ENCODE measurements at regions not wholly inside any gene's neighbourhood (a gene's known extent, or its start where the extent isn't known, plus 50 kb on each side); places are given as distances from the start of the nearest gene placed in this dataset.

DNA sequence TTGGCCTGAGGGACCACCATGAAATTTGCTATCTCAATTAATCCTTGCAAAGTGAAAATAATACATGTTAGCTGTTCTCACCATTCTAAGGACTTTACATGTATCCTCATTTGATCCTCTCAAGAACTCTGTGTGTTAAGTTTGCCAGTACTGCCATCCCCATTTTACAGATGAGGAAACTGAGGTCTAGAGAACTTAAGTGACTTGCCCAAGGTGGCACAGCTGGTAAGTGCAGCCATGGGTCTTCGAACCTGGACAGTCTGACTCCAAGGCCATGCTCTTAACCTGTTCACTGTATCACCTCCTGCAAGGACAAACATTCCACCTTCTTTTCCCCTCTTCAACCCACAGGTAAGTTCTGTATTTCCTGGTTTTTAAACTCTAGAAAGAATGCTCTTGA lies 85.3 kb upstream of the NFE2L3 start:
- FAIRE-seq (no peak), DNase-seq (ENCODE audit: insufficient read length, low spot score) (no peak)
- TF ChIP-seq, protein P1, sequence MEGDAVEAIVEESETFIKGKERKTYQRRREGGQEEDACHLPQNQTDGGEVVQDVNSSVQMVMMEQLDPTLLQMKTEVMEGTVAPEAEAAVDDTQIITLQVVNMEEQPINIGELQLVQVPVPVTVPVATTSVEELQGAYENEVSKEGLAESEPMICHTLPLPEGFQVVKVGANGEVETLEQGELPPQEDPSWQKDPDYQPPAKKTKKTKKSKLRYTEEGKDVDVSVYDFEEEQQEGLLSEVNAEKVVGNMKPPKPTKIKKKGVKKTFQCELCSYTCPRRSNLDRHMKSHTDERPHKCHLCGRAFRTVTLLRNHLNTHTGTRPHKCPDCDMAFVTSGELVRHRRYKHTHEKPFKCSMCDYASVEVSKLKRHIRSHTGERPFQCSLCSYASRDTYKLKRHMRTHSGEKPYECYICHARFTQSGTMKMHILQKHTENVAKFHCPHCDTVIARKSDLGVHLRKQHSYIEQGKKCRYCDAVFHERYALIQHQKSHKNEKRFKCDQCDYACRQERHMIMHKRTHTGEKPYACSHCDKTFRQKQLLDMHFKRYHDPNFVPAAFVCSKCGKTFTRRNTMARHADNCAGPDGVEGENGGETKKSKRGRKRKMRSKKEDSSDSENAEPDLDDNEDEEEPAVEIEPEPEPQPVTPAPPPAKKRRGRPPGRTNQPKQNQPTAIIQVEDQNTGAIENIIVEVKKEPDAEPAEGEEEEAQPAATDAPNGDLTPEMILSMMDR (IDR thresholded peaks at IDR 0.05; ENCODE audit: insufficient read depth, missing control alignments) = no peak

DNA sequence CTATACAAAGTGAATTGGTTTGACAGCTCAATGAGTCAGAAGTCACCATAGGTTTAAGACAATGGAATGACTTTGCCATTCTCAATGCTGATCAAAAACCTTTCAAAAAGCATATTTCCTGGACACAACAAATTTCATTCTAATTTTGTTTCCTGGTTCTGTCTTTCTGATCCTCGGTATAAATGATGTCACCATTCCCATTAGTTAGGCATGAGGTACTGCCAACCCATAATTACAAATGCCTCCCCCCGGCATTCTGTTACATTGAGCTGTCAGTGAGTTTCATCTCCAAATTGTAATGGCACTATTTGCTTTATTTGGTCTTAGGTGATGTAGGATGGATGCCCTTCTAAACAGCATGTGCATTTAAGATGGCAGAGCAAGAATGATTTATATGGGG lies 81.7 kb upstream of the NFE2L3 start:
- TF ChIP-seq, protein P1 (IDR thresholded peaks at IDR 0.05; ENCODE audit: insufficient read depth, missing control alignments) = no peak
- DNase-seq (ENCODE audit: insufficient read length, low spot score) = no peak
- FAIRE-seq = no peak

DNA sequence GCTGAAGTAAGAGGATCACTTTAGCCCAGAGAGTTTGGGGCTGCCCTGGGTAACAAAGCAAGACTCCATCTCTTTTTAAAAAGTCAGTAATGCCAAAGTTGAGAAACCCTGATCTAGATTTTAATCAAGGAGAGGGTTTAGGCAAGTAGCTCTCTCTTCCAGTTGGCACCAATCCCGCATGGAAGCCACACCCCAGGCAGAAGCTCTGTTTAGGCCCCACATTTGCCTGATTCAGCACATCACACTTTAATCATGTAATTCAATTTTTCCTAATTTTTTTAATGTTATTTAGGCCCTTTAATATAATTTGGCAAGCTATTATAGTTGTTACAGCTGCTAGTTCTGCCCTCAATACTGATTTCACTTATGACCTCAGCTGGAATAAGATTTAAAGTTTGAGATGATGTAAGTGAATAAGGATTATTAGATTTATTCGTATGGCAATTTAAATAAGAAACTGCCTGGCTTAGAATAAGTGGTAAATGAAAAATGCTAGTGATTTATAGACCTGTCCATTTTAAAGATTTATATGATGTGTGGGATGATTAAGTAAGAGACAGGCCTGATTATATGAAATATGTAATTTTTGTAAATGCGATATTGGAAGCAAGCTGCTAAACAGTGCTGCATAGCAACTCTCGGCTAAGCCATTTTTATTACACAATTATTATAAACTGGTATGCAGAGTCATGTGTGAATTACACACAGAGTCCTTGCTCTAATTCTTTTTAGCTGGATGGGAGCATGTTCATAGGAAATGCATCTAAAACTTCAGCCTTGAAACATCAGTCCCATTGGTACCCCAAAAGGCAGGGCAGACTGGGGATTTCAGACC lies 80.2 kb upstream of the NFE2L3 start:
- TF ChIP-seq, protein P1 (IDR thresholded peaks at IDR 0.05; ENCODE audit: insufficient read depth, missing control alignments) = no peak
- FAIRE-seq (no peak), DNase-seq (ENCODE audit: insufficient read length, low spot score) (no peak)

DNA sequence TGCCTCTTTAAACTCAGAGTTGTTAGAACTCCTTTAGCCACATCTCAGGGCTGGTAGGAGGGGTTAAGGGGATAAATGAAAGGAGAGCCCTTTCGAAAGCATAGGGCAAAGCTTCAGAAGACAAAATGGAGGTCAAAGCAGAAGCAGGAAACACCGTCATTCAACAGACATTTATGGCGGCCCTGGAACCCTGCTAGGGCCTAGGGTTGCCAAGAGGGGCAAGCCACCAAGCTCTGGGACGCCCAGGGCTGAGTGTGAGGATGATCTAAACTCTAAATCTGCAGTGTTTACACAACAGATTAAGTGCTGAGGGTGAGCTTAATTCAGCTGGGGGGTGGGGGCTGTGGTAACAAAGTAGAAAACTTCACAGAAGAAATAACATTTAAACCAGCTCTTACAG lies 79.0 kb upstream of the NFE2L3 start:
- no peak for DNase-seq (ENCODE audit: insufficient read length, low spot score)
- peak; percentile 44 for FAIRE-seq
- TF ChIP-seq, protein P1 (IDR thresholded peaks at IDR 0.05; ENCODE audit: insufficient read depth, missing control alignments) = no peak

DNA sequence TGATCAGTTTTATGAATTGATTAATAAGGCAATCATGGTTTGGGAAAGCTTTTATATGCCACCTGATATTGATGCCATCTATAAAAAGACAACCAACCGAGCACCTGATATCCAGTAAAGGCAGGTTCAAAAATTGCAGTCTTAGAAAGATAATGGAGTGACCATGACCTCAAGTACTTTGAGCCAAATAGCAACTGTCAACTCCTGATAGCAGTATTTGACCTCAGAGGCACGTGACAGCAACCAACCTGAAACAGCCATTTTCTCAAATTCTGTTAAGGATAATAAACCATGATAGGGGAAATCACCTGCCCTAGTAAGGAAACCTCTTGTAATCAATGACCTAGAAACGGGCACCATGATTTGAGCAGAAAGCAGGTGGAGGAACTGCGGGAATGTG lies 77.1 kb upstream of the NFE2L3 start:
- no peak for FAIRE-seq
- DNase-seq (ENCODE audit: insufficient read length, low spot score) = no peak
- TF ChIP-seq, protein P1 (IDR thresholded peaks at IDR 0.05; ENCODE audit: insufficient read depth, missing control alignments) = no peak

DNA sequence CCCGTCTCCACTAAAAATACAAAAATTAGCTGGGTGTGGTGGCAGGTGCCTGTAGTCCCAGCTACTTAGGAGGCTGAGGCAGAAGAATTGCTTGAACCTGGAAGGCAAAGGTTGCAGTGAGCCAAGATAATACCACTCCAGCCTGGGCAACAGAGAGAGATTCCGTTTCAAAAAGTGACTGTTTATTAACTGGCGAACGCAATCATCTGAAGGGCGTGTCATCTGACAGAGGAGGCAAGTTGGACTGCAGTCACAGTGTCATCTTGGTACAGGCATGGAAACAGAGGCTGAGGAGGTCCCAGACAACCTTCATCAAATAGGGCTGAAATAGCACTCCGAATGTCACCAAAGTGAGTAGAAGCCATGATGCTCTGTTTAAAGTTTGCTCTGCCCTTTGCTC lies 75.3 kb upstream of the NFE2L3 start:
- FAIRE-seq (no peak), DNase-seq (ENCODE audit: insufficient read length, low spot score) (no peak)
- TF ChIP-seq, protein P1 (IDR thresholded peaks at IDR 0.05; ENCODE audit: insufficient read depth, missing control alignments) = no peak

Measured in D721Med (cell line).